WTC11 (cell line): ENCODE measurements at regions not wholly inside any gene's neighbourhood (a gene's known extent, or its start where the extent isn't known, plus 50 kb on each side); places are given as distances from the start of the nearest gene placed in this dataset.

ENCODE experiments used
- ATF2 ChIP-seq: sonication (generic); formaldehyde crosslinking; IDR thresholded peaks from 2 replicates; pipeline ENCODE4 v1.8.1; 2022; ENCODE audit warnings: low read depth, missing genetic modification reagents, borderline replicate concordance
- ATF3 ChIP-seq: sonication (generic); formaldehyde crosslinking; conservative IDR thresholded peaks from 2 replicates; pipeline ENCODE4 v1.8.1; 2022; ENCODE audit warnings: mild to moderate bottlenecking, missing genetic modification reagents
- CREB1 ChIP-seq: sonication (generic); formaldehyde crosslinking; IDR thresholded peaks from 2 replicates; pipeline ENCODE4 v1.8.0; 2023; ENCODE audit warnings: mild to moderate bottlenecking, missing genetic modification reagents
- JUN ChIP-seq: sonication (generic); formaldehyde crosslinking; IDR thresholded peaks from 2 replicates; pipeline ENCODE4 v1.8.0; 2023; ENCODE audit warnings: mild to moderate bottlenecking, missing genetic modification reagents
- MAX ChIP-seq: sonication (generic); formaldehyde crosslinking; IDR thresholded peaks from 2 replicates; pipeline ENCODE4 v1.8.0; 2022; ENCODE audit warnings: mild to moderate bottlenecking, missing genetic modification reagents
- NR2C2 ChIP-seq: sonication (generic); formaldehyde crosslinking; IDR thresholded peaks from 2 replicates; pipeline ENCODE4 v1.8.0; 2022; ENCODE audit warnings: mild to moderate bottlenecking, missing genetic modification reagents
- NR3C1 ChIP-seq: sonication (generic); formaldehyde crosslinking; conservative IDR thresholded peaks from 2 replicates; pipeline ENCODE4 v1.8.1; 2023; ENCODE audit warnings: low read depth, mild to moderate bottlenecking, missing genetic modification reagents
- ZMAT4 ChIP-seq: fragments of 250-450 bp; sonication (Bioruptor Pico); IDR thresholded peaks from 2 replicates; pipeline ENCODE4 v1.9.0; 2021; ENCODE audit warnings: mild to moderate bottlenecking
- ZNF121 ChIP-seq: sonication (generic); formaldehyde crosslinking; IDR thresholded peaks from 2 replicates; pipeline ENCODE4 v1.8.0; 2023; ENCODE audit warnings: missing genetic modification reagents
- ZNF232 ChIP-seq: sonication (generic); formaldehyde crosslinking; IDR thresholded peaks from 2 replicates; pipeline ENCODE4 v1.8.0; 2022; ENCODE audit warnings: mild to moderate bottlenecking, missing genetic modification reagents
- TF ChIP-seq, protein P1 (sequence below): sonication (generic); formaldehyde crosslinking; IDR thresholded peaks from 2 replicates; pipeline ENCODE4 v1.8.1; 2022; ENCODE audit warnings: mild to moderate bottlenecking, moderate library complexity, missing genetic modification reagents
- TF ChIP-seq, protein P2 (sequence below): fragments of 200-600 bp; IDR thresholded peaks from 2 replicates; pipeline ENCODE4 v1.8.0; 2022; ENCODE audit warnings: antibody characterized with exemption
- TF ChIP-seq, protein P3 (sequence below): sonication (generic); formaldehyde crosslinking; IDR thresholded peaks from 2 replicates; pipeline ENCODE4 v1.8.0; 2022; ENCODE audit warnings: mild to moderate bottlenecking, missing genetic modification reagents
- TF ChIP-seq, protein P4 (sequence below): sonication (generic); formaldehyde crosslinking; IDR thresholded peaks from 2 replicates; pipeline ENCODE4 v1.8.1; 2023; ENCODE audit warnings: mild to moderate bottlenecking, missing genetic modification reagents

DNA sequence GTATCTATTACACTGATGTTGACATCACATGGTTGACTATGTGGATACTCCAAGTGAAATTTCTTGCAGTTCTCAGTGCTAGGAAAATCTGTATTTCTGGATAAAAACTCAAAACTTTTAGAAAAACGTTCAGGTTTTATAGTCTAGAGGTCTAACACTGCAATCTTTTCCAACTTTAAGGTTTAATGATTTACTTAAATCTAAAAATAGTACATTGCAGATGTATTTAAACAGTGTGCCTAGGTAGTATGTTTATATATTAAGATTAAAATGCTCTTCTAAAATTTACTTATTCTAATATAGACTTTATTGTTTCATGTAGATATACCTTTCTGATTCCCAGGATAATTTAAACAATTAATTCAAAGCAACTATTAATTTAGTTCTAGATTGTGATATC, 98.3 kb downstream of the SH3YL1 start:
- TF ChIP-seq, protein P1, sequence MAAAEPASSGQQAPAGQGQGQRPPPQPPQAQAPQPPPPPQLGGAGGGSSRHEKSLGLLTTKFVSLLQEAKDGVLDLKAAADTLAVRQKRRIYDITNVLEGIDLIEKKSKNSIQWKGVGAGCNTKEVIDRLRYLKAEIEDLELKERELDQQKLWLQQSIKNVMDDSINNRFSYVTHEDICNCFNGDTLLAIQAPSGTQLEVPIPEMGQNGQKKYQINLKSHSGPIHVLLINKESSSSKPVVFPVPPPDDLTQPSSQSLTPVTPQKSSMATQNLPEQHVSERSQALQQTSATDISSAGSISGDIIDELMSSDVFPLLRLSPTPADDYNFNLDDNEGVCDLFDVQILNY (CRISPR knock-in tag): no peak
- no peak for TF ChIP-seq ZNF121
- TF ChIP-seq NR3C1: no peak
- no peak for TF ChIP-seq ZNF232 (CRISPR knock-in tag)
- TF ChIP-seq, protein P2, sequence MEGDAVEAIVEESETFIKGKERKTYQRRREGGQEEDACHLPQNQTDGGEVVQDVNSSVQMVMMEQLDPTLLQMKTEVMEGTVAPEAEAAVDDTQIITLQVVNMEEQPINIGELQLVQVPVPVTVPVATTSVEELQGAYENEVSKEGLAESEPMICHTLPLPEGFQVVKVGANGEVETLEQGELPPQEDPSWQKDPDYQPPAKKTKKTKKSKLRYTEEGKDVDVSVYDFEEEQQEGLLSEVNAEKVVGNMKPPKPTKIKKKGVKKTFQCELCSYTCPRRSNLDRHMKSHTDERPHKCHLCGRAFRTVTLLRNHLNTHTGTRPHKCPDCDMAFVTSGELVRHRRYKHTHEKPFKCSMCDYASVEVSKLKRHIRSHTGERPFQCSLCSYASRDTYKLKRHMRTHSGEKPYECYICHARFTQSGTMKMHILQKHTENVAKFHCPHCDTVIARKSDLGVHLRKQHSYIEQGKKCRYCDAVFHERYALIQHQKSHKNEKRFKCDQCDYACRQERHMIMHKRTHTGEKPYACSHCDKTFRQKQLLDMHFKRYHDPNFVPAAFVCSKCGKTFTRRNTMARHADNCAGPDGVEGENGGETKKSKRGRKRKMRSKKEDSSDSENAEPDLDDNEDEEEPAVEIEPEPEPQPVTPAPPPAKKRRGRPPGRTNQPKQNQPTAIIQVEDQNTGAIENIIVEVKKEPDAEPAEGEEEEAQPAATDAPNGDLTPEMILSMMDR: no peak
- TF ChIP-seq, protein P3, sequence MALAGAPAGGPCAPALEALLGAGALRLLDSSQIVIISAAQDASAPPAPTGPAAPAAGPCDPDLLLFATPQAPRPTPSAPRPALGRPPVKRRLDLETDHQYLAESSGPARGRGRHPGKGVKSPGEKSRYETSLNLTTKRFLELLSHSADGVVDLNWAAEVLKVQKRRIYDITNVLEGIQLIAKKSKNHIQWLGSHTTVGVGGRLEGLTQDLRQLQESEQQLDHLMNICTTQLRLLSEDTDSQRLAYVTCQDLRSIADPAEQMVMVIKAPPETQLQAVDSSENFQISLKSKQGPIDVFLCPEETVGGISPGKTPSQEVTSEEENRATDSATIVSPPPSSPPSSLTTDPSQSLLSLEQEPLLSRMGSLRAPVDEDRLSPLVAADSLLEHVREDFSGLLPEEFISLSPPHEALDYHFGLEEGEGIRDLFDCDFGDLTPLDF (CRISPR knock-in tag): no peak
- no peak for TF ChIP-seq JUN (CRISPR knock-in tag)
- no peak for TF ChIP-seq NR2C2
- no peak for TF ChIP-seq ATF2 (CRISPR knock-in tag)
- TF ChIP-seq, protein P4, sequence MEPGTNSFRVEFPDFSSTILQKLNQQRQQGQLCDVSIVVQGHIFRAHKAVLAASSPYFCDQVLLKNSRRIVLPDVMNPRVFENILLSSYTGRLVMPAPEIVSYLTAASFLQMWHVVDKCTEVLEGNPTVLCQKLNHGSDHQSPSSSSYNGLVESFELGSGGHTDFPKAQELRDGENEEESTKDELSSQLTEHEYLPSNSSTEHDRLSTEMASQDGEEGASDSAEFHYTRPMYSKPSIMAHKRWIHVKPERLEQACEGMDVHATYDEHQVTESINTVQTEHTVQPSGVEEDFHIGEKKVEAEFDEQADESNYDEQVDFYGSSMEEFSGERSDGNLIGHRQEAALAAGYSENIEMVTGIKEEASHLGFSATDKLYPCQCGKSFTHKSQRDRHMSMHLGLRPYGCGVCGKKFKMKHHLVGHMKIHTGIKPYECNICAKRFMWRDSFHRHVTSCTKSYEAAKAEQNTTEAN (CRISPR knock-in tag): no peak
- TF ChIP-seq ATF3 (CRISPR knock-in tag): no peak
- TF ChIP-seq CREB1 (CRISPR knock-in tag): no peak
- TF ChIP-seq MAX (CRISPR knock-in tag): no peak
- TF ChIP-seq ZMAT4 (CRISPR knock-in tag): no peak
